Adrenal gland (tissue), 5 donors: ENCODE measurements at regions not wholly inside any gene's neighbourhood (a gene's known extent, or its start where the extent isn't known, plus 50 kb on each side); places are given as distances from the start of the nearest gene placed in this dataset.

Experiments
- CTCF ChIP-seq, 6 experiments: fragments of 450-650 bp in 4 of 6; fragments of 200-600 bp in 2 of 6; sonication (generic) in 1 of 6; IDR thresholded peaks; 1 replicate in 5 of 6; 2 replicates in 1 of 6; pipeline versions ENCODE4 v1.5.1 to v1.8.0; 2016 to 2021; ENCODE audit warnings: antibody characterized with exemption in 6 of 6, mild to moderate bottlenecking in 2 of 6, moderate library complexity in 1 of 6
- POLR2A ChIP-seq, 2 donors: fragments of 450-650 bp; IDR thresholded peaks; one replicate each; pipeline ENCODE4 v1.6.1; 2017; ENCODE audit warnings: antibody characterized with exemption in 2 of 2, mild to moderate bottlenecking in 2 of 2, moderate library complexity in 1 of 2
- donor health status: DM: no; HTN: no; CAD: no.

- TF ChIP-seq CTCF (IDR thresholded peaks at IDR 0.05), result no peak
- no peak for TF ChIP-seq POLR2A (IDR thresholded peaks at IDR 0.05)
Measured at GRCh38 chr16:62478903-62479458, 442.7 kb upstream of the CDH8 start.
